IPS-18a (cell line): ENCODE measurements at regions not wholly inside any gene's neighbourhood (a gene's known extent, or its start where the extent isn't known, plus 50 kb on each side); places are given as distances from the start of the nearest gene placed in this dataset.

Experiments
- H3K27ac ChIP-seq: one replicate; pipeline ENCODE4 v1.5.1; 2013; ENCODE audit warnings: low read length
- H3K27me3 ChIP-seq: one replicate; pipeline ENCODE4 v1.6.1; 2013; ENCODE audit warnings: mild to moderate bottlenecking, low read length; ENCODE audit not compliant: control insufficient read depth, insufficient read depth
- H3K36me3 ChIP-seq: one replicate; pipeline ENCODE4 v1.6.1; 2013; ENCODE audit warnings: low read depth, low read length; ENCODE audit not compliant: control insufficient read depth
- H3K4me1 ChIP-seq: one replicate; pipeline ENCODE4 v1.6.1; 2013; ENCODE audit warnings: low read depth, low read length; ENCODE audit not compliant: control insufficient read depth
- H3K4me3 ChIP-seq: one replicate; pipeline ENCODE4 v1.5.1; 2013; ENCODE audit warnings: low read length
- H3K9ac ChIP-seq: one replicate; pipeline ENCODE4 v1.6.1; 2013; ENCODE audit warnings: mild to moderate bottlenecking, low read length, moderate library complexity
- H3K9me3 ChIP-seq: one replicate; pipeline ENCODE4 v1.6.1; 2013; ENCODE audit warnings: low read depth, low read length; ENCODE audit not compliant: control insufficient read depth

DNA sequence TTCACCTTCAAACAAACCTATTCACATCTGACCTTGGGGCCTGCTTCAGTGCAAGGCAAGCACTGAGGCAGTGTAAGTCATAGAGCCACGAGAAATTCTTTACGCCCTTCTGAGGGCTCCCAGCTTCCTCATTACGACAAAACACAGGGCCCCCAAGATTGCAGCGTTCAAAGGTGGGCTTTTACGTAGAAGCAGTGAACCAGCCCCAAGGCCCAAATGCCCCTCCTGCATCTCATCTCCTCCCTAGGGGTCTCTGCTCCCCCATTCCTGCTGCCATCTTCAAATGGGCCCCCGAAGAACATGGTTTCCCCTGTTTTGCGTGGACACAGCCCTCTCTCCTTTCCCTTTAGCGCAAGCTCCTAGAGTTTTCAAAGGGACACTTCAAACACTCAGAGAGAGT lies 285.1 kb downstream of the MEX3B start:
- Histone ChIP-seq H3K27me3 (no peaks in the 10 kb centered on the region), H3K36me3 (no peaks in the 10 kb centered on the region), H3K9me3 (no peaks in the 10 kb centered on the region), H3K27ac (no peak overlapping the region), H3K4me1 (peaks cover 11% of the 10 kb centered on the region), H3K4me3 (no peak overlapping the region), H3K9ac (no peak overlapping the region)

DNA sequence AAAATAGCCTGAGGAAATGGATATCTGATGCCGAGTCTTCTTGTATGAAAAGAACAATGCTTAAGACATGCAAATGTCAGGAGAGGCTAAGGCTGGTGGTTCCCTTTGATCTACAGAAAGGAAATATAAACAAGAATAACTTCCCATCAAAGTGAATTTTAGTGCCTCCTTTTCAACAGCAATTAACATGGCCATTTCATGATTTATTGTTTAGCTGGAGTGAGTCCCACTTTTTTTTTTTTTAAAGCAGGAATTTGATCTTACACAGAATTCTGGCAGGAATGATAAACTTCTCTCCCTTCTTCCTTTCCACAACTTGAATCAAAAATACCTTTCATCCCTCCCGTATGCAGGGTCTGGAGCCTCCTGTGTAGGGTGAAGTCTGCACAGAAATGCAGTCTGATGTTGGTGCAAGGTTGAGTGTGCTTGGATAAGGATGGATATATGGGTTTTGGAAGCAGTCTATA lies 287.0 kb downstream of the MEX3B start:
- no peak overlapping the region for H3K27ac ChIP-seq
- no peak overlapping the region for H3K4me3 ChIP-seq
- H3K36me3 ChIP-seq: no peaks in the 10 kb centered on the region
- H3K27me3 ChIP-seq: no peaks in the 10 kb centered on the region
- H3K9me3 ChIP-seq: no peaks in the 10 kb centered on the region
- H3K4me1 ChIP-seq: peaks cover 11% of the 10 kb centered on the region
- H3K9ac ChIP-seq: no peak overlapping the region

- Histone ChIP-seq H3K9me3 (no peaks in the 10 kb centered on the region), H3K9ac (no peak overlapping the region), H3K27me3 (no peaks in the 10 kb centered on the region), H3K36me3 (no peaks in the 10 kb centered on the region), H3K4me1 (peaks cover 28% of the 10 kb centered on the region), H3K4me3 (no peak overlapping the region), H3K27ac (no peak overlapping the region)
Observed at GRCh38 chr15:81755626-81756025, 290.2 kb downstream of the MEX3B start.

GRCh38 chr15:81754078-81754477 lies 291.7 kb downstream of the MEX3B start:
- no peak overlapping the region for H3K4me3 ChIP-seq
- H3K36me3 ChIP-seq: no peaks in the 10 kb centered on the region
- peaks cover 27% of the 10 kb centered on the region for H3K4me1 ChIP-seq
- H3K9me3 ChIP-seq: no peaks in the 10 kb centered on the region
- no peak overlapping the region for H3K9ac ChIP-seq
- H3K27me3 ChIP-seq: no peaks in the 10 kb centered on the region
- H3K27ac ChIP-seq: no peak overlapping the region

GRCh38 chr15:81752974-81753373 lies 292.8 kb downstream of the MEX3B start:
- Histone ChIP-seq H3K27me3 (no peaks in the 10 kb centered on the region), H3K9ac (no peak overlapping the region), H3K36me3 (no peaks in the 10 kb centered on the region), H3K27ac (no peak overlapping the region), H3K4me3 (no peak overlapping the region), H3K4me1 (peaks cover 17% of the 10 kb centered on the region), H3K9me3 (no peaks in the 10 kb centered on the region)

- peaks cover 17% of the 10 kb centered on the region for H3K4me1 ChIP-seq
- H3K27ac ChIP-seq: no peak overlapping the region
- no peaks in the 10 kb centered on the region for H3K9me3 ChIP-seq
- H3K9ac ChIP-seq: no peak overlapping the region
- no peak overlapping the region for H3K4me3 ChIP-seq
- no peaks in the 10 kb centered on the region for H3K27me3 ChIP-seq
- no peaks in the 10 kb centered on the region for H3K36me3 ChIP-seq
Observed at GRCh38 chr15:81752546-81752942, 293.3 kb downstream of the MEX3B start.

- no peak overlapping the region for H3K9ac ChIP-seq
- H3K27me3 ChIP-seq: no peaks in the 10 kb centered on the region
- H3K4me3 ChIP-seq: no peak overlapping the region
- H3K27ac ChIP-seq: no peak overlapping the region
- no peaks in the 10 kb centered on the region for H3K36me3 ChIP-seq
- no peaks in the 10 kb centered on the region for H3K9me3 ChIP-seq
- H3K4me1 ChIP-seq: peaks cover 17% of the 10 kb centered on the region
Observed at GRCh38 chr15:81751816-81752545, 293.8 kb downstream of the MEX3B start.

- no peak overlapping the region for H3K9ac ChIP-seq
- no peak overlapping the region for H3K4me3 ChIP-seq
- H3K36me3 ChIP-seq: no peaks in the 10 kb centered on the region
- peaks cover 17% of the 10 kb centered on the region for H3K4me1 ChIP-seq
- no peak overlapping the region for H3K27ac ChIP-seq
- H3K27me3 ChIP-seq: no peaks in the 10 kb centered on the region
- no peaks in the 10 kb centered on the region for H3K9me3 ChIP-seq
Observed at GRCh38 chr15:81751256-81751655, 294.6 kb downstream of the MEX3B start.

- Histone ChIP-seq H3K9ac (no peak overlapping the region), H3K9me3 (no peaks in the 10 kb centered on the region)
Observed at GRCh38 chr15:81749716-81750375, 296.0 kb downstream of the MEX3B start.

DNA sequence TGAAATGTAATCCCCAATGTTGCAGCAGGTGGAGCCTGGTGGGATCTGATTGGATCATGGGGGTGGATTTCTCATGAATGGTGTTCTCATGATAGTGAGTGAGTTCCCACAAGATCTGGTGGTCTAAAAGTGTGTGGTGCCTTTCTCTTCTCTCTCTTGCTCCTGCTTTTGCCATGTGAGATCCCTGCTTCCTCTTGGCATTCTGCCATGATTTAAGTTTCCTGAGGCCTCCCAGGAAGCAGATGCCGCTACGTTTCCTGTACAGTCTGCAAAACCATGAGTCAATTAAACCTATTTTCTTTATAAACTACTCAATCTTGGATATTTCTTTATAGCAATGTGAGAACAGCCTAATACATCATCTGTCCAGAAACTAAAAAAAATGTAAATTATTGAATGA lies 298.3 kb downstream of the MEX3B start:
- H3K27me3 ChIP-seq: no peaks in the 10 kb centered on the region
- H3K27ac ChIP-seq: no peak overlapping the region
- no peak overlapping the region for H3K9ac ChIP-seq
- no peaks in the 10 kb centered on the region for H3K9me3 ChIP-seq
- H3K4me1 ChIP-seq: peaks cover 8% of the 10 kb centered on the region
- no peaks in the 10 kb centered on the region for H3K36me3 ChIP-seq
- no peak overlapping the region for H3K4me3 ChIP-seq

More at GRCh38 chr15:81749716-81750375, 296.0 kb downstream of the MEX3B start:
- Histone ChIP-seq H3K36me3 (no peaks in the 10 kb centered on the region), H3K27ac (no peak overlapping the region), H3K27me3 (no peaks in the 10 kb centered on the region), H3K4me3 (no peak overlapping the region), H3K4me1 (peaks cover 17% of the 10 kb centered on the region)

- H3K27ac ChIP-seq: no peak overlapping the region
- H3K9me3 ChIP-seq: no peaks in the 10 kb centered on the region
- H3K27me3 ChIP-seq: no peaks in the 10 kb centered on the region
- no peak overlapping the region for H3K9ac ChIP-seq
- peaks cover 6% of the 10 kb centered on the region for H3K4me1 ChIP-seq
- H3K36me3 ChIP-seq: no peaks in the 10 kb centered on the region
- H3K4me3 ChIP-seq: no peak overlapping the region
Observed at GRCh38 chr15:81747026-81747425, 298.8 kb downstream of the MEX3B start.

DNA sequence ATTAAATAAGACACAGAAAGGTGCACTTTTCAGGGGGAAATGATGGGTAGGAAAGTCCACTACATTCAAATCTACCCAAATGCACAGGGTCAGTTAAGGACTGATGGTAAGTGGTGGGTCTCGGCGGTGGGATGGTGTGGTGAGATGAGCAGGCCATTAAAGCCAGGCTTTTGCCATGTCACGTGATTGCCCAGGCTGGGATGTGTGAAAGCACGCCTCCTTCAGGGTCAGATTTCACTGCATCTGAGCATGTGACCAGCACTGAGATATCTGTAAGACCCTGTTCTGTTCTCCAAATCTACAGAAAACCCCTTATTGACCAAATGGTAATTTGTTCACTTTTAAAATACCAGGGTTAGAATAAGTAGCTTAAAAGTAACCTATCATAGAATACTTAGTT lies 301.5 kb downstream of the MEX3B start:
- Histone ChIP-seq H3K27ac (no peak overlapping the region), H3K36me3 (no peaks in the 10 kb centered on the region), H3K9me3 (no peaks in the 10 kb centered on the region), H3K4me3 (no peak overlapping the region), H3K4me1 (no peaks in the 10 kb centered on the region), H3K27me3 (no peaks in the 10 kb centered on the region), H3K9ac (no peak overlapping the region)
